Endometrium (tissue), 2 donors: ENCODE measurements at regions not wholly inside any gene's neighbourhood (a gene's known extent, or its start where the extent isn't known, plus 50 kb on each side); places are given as distances from the start of the nearest gene placed in this dataset.

ENCODE experiments used
- FAIRE-seq: peaks from 2 replicates; lab custom pipeline; 2012; peaks lifted over from hg19 to GRCh38; lab: Jason Lieb, UNC
- donor health status: control.
- donor health status: control.

- FAIRE-seq, result no peak
Measured at GRCh38 chr6:167442796-167443680, 118.2 kb downstream of the TTLL2 start.

DNA sequence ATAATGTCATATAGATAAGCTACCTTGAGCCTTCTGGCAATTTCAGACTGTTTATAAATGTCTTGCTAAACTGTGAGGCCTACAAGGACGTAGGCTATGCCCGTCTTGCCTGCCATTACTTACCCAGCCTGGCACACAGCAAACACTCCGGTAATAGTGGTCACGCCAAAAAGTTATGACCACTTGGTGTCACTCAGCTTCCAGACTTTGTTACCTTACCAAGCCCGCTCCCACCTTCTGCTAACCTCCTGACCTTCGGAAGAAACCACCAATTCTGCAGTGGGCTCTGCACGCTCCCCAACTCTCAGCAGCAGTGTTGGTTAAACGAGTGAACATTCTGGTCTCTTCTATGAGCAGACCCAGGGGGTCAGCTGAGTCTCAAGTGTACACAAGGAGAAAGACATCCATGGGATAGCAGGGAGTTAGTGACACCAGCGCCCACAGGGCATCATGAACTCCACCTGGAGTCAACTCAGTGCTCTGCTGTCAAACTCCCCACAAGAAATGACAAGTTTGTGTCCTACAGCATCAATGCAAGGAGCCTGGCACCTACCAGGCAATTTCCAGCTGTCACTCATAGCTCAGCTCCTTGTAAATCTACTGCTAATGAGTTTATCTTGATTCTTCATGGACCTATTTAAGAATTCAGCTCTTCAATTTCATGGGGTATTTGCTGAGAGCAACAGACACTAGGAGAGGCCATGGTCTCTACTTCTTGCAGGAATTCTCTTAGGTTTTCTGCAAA, 119.9 kb downstream of the TTLL2 start:
- FAIRE-seq, result no peak

- FAIRE-seq, result no peak
Measured at GRCh38 chr6:167445568-167445967, 120.7 kb downstream of the TTLL2 start.

GRCh38 chr6:167446046-167446445, 121.2 kb downstream of the TTLL2 start:
- FAIRE-seq, result no peak

DNA sequence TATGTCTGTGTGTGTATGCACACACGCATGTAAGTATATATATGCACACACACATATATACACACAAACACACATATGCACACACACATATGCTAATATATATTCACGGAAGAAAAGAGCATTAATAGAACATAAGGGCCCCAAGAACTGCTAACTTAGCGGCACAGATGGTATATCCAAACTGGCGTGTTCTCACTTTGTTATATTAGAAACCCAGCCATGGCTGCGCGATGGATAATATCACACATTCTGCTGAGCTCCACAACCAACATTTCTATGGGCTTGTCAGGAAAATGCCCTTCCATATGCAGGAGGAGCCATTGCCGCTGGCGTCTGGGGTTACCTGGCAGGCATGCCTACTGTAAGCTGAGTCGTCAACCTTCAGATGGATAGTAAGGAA, 122.1 kb downstream of the TTLL2 start:
- FAIRE-seq, result no peak

DNA sequence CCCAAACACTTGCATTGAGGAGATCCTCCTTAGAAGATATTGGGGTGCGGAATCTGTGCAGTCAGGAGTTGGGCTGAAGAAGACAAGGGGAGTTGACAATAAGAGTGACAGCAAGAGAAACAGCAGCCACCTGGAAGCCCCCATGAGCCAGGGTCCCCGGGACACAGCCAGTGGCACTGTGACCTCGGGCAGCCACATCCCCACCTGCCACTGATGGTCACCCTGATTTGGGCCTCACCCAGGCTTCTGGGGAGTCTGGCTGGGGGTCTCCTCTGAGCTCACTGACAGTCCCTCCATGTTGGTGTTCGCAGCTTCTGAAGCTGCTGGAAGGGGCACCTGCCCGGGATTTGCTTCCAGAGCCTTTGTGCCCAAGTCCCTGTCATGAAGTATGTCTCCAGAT, 123.5 kb downstream of the TTLL2 start:
- FAIRE-seq, result no peak

DNA sequence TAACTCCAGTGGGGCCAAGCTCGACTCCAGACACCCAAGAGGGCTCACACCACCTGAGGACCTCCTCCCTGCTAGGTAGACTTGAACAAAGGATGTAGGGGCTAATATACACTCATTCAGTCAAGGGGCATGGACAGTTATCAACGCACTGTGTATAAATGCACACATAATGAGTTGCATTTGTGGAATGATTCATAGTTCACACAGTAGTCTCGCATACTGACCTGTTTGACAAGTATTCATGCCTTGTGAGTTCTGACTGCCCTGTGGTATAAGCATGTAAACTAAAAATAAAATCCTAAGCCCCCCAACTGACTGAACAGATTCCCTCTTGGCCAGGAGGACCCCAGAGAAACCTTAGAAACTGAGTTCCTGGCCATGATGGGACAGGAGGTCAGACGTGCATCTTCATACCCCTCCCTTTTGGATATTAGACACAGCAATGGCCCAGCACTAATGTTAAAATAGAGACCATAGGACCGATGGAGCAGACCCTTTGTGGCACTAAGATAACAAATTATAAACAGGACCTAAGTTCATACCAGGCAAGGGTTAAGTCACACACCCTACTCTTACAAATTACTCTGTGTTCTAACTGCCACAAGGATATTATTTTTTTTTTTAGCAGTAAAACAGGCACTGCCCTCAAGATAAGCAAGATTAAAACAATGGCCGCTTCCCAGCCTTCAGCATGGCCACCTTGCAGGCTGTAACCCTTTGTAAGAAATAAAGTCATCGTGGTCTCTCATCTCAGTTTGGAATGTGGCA, 124.4 kb downstream of the TTLL2 start:
- FAIRE-seq, result no peak

DNA sequence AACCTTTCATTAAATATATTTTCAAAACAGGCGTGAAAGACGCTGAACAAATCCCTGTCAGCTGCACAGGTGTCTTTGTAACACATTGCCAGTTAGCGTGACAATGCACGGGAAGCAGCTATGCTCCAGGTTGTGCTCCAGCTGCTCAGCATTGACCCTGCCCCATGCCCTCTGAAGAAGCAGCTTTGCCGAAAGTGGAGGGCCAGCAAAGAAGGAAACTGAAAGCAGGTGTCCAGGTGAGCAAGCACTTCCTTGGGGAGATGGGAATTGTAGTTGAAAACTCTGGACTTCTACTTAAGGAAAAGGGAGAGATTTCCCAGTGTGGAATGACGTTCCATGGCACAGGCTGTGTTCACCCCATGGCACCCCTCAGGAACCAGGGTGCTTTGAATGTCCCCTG, 125.7 kb downstream of the TTLL2 start:
- no peak for FAIRE-seq

- FAIRE-seq, result no peak
Measured at GRCh38 chr6:167452338-167453081, 127.6 kb downstream of the TTLL2 start.

- FAIRE-seq, result no peak
Measured at GRCh38 chr6:167453082-167453446, 128.2 kb downstream of the TTLL2 start.

DNA sequence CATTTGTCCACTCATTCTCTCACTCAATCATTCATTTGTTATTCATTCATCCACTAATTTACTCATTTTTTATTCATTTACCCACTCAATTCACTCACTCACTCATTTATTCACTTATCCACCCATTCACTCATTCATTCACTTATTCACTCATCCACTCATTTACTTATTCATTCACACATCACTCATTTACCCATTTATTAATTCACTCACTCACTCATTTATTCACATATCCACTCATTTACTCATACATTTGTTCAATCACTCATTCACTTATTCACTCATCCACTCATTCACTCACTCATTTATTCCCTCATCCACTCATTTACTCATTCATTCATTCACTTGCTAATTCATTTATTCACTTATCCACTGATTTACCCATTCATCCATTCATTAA, 129.1 kb downstream of the TTLL2 start:
- FAIRE-seq, result no peak

DNA sequence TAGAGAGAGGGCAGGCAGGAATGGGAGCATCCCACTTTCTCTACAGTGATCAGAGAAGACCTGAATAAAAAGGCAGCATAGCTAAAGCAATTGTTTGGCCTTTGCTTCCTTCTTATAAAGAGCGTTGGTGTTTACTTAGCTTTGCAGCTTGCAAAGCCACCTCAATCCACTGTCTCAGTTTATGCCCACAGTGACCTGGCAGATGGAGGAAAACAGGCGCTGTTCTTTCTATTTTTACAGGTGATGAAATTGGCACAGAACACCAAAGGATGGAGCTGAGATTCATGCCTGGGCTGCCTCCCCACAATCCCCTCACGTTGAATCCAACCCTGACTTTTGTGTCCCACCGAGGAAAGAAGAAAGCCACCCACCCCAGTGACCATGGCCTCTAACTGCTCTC, 130.5 kb downstream of the TTLL2 start:
- FAIRE-seq, result no peak

DNA sequence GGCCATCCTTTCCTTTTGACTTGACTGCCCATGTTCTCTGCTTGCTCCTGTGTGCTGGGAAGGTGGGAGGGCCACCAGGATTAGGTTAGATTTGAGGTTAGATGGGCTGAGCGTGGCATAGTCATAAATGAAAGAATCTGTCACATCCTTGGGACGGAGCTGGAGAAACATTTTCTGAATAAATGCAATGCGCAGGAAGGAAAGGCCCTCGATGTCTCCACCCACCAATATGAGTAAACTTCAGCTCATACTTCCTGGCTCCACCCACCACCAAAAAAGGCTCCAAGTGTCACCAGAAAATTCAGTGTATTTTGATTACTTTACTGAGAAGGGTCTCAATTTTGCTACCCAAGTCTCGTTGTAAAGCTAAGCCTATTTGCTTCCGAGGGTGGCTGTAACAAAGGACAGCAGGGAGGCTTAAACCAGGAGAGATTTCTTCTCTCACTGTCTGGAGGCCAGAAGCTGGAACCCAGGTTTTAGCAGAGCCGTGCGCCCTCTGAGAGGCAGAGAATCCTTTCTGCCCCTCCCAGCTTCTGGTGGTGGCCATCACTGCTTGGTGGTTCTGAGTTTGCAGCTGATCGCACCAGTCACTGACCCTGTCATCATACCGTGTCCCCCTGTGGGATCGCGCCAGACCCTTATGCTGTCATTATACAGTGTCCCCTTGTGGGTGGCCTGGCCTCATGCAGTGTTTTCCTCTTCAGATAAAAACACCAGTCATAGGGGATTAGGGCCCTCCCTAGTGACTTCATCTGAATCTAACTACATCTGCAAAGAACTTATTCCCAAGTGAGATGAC, 137.8 kb downstream of the TTLL2 start:
- no peak for FAIRE-seq

DNA sequence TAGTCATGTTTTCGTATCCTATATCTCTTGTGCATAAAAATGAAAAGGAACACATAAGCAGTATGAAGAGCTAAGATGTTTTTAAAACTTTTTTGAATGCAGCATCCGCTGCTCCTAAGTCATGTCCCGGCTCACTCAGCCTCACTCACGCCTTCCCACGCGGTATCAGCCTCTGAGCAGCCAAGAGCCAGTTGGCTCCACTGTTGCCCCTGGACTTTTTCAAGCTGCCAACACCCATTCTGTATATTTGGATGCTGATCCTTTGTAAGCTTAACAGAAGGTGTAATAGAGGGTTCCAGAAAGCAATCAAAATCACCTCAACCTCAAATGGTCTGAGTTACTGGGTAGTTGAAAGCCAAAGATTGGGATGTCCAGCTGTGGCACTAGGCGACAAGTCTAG, 139.3 kb downstream of the TTLL2 start:
- no peak for FAIRE-seq

DNA sequence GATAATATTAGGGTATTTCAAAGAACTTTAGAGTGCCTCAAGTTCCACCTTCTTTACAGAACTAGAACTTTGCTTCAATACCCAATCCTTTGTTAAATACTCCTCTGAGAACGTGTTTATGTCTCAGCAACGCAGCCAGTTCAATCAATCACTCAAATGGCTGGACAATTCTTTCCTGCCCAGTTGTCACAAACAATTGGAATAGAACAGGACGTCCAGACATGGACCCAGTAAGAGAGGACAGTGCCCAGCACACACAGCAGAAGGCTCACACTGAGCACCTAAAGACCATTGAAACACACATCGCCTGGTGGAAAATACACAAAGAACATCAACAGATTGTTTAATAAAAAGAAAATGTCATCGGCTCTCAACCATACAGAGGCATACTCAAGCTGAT, 140.6 kb downstream of the TTLL2 start:
- no peak for FAIRE-seq

DNA sequence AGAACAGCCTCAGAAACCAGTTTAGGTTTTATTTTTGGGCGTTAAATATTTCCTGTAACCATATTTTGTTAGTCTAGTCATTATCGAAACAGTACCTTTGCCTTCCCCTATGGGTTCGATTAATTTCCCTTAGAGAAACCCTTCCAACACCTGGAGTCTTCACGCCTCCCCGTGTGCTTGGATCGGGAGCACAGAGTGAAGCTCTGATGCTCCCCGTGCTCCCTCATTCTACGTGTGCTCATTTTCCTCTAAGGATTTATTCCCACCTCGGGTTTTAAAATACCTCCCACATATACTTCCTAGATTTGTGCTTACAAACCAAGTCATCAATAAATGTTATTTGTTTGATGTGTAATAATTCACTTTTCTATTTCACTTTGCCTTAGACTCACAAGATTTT, 142.4 kb downstream of the TTLL2 start:
- FAIRE-seq, result no peak

DNA sequence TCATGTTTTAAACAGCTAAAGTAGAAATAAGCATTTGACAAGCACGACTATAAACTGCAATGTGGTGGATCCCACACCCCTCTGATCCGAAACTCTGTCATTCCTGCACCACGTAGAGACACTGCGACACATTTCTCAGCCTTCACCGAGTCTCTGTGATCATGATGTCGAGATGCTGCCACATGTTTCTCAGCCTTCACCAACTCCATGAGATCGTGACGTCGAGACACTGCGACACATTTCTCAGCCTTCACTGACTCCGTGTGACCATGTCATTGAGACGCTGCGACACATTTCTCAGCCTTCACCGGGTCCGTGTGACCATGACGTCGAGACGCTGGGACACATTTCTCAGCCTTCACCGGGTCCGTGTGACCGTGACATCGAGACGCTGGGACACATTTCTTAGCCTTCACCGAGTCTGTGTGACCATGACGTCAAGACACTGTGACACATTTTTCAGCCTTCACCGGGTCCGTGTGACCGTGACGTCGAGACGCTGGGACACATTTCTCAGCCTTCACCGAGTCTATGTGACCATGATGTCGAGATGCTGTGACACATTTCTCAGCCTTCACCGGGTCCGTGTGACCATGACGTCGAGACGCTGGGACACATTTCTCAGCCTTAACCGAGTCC, 143.0 kb downstream of the TTLL2 start:
- no peak for FAIRE-seq

GRCh38 chr6:167469101-167469500, 144.2 kb downstream of the TTLL2 start:
- FAIRE-seq, result no peak

DNA sequence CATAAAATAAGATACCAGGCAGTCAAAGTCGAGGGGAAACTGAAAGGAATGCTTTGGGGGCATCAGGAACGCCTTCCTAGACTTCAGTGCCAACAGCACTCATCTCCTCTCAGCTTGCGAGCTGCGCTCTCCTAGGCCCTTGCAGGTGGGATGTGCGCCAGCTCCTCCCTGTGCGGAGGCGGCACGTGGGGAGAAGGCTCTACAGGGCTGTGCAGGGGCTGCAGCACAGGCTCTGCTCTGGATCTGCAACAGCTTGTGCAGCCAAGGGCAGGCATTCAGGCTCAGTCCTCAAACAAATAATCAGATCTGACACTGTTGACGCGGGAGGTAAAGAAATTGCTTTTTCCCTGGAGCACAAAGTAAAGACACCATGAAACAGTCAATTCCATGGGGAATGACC, 144.8 kb downstream of the TTLL2 start:
- no peak for FAIRE-seq

DNA sequence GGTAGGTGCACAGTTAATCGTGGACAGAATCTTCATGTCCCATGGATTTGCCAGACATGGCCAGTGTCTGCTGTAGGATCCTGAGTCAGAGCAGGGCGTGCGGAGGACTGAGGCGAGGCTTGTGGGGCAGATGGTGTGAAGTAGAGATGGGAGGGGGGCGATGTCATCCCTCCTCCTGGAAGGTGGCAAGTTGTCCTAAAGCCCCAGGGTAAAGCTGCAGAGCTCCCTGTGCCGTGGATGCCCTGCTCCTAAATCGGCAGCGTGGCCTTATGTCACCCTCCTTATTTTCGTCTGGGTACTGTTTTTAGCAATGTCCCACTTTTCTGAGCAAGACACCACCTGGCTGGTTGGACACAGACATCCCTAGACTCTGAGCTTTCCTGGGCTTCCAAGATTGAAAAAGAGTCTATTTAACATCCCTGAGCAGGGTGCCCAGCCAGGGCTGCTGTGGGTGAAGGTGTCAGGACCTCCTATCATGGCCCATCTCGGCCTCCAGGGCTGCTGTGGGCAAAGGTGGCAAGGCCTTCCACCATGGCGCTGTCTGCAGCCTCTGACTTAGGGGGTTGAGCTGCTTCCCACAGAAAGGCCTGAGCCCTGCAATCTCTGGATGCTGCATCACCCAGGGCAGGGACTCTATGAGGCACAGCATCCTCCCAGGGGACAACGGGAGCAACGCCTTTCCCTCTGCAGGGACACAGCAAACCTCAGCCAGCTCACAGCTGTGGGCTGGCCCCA, 145.4 kb downstream of the TTLL2 start:
- FAIRE-seq, result no peak
